ENCODE measurements at regions not wholly inside any gene's neighbourhood (a gene's known extent, or its start where the extent isn't known, plus 50 kb on each side); places are given as distances from the start of the nearest gene placed in this dataset.

DNA sequence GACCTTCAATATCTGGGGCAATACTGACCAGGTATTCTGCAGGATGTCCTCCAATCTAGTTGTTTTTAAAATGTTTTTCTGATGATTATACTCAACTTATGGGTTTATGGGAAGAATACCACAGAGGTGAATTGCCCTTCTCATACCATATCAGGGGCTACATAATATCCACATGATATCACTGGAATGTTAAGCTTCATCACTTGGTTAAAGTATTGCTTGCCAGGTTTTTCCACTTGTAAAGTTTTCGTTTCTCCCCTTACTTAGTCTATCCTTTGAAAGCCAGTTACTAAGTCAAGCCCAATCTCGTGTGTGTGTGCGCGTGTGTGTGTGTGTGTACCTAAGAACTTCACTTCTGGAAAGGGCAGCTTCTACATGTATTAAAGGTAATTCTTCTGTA, 980.9 kb upstream of the FBXO33 start:
- TF ChIP-seq TAF1 (IDR thresholded peaks at IDR 0.05; ENCODE audit: borderline replicate concordance, insufficient read depth, low read length) (no peak), POLR2AphosphoS5 (IDR thresholded peaks at IDR 0.05; ENCODE audit: low read depth, low read length) (no peak), SIN3A (IDR thresholded peaks at IDR 0.05; ENCODE audit: borderline replicate concordance, insufficient read depth, low read length) (no peak), FOXP2 (optimal IDR thresholded peaks at IDR 0.05; ENCODE audit: borderline replicate concordance, extremely low read depth, extremely low read length, insufficient read depth) (no peak)
- TF ChIP-seq, protein P1, sequence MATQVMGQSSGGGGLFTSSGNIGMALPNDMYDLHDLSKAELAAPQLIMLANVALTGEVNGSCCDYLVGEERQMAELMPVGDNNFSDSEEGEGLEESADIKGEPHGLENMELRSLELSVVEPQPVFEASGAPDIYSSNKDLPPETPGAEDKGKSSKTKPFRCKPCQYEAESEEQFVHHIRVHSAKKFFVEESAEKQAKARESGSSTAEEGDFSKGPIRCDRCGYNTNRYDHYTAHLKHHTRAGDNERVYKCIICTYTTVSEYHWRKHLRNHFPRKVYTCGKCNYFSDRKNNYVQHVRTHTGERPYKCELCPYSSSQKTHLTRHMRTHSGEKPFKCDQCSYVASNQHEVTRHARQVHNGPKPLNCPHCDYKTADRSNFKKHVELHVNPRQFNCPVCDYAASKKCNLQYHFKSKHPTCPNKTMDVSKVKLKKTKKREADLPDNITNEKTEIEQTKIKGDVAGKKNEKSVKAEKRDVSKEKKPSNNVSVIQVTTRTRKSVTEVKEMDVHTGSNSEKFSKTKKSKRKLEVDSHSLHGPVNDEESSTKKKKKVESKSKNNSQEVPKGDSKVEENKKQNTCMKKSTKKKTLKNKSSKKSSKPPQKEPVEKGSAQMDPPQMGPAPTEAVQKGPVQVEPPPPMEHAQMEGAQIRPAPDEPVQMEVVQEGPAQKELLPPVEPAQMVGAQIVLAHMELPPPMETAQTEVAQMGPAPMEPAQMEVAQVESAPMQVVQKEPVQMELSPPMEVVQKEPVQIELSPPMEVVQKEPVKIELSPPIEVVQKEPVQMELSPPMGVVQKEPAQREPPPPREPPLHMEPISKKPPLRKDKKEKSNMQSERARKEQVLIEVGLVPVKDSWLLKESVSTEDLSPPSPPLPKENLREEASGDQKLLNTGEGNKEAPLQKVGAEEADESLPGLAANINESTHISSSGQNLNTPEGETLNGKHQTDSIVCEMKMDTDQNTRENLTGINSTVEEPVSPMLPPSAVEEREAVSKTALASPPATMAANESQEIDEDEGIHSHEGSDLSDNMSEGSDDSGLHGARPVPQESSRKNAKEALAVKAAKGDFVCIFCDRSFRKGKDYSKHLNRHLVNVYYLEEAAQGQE (IDR thresholded peaks at IDR 0.05; ENCODE audit: insufficient read depth in 1 of 2, low read depth in 2 of 2, low read length in 2 of 2) = no peak

Data from PFSK-1 (cell line).